OCI-LY1 (cell line): ENCODE measurements at regions not wholly inside any gene's neighbourhood (a gene's known extent, or its start where the extent isn't known, plus 50 kb on each side); places are given as distances from the start of the nearest gene placed in this dataset.
"Not testable (repeated sequence)": the region's sequence is repeated elsewhere in the genome, so short reads cannot be mapped to it uniquely, and the experiment has no call there.

Experiments used
- CTCF ChIP-seq: fragments of 200-600 bp; sonication (generic), shearing (Covaris generic); IDR thresholded peaks from 2 replicates; pipeline ENCODE4 v1.5.1; 2017; ENCODE audit warnings: mild to moderate bottlenecking, antibody characterized with exemption, low read length, moderate library complexity, mixed read lengths
- EZH2 ChIP-seq: fragments of 200-600 bp; sonication (generic), shearing (Covaris generic); IDR thresholded peaks from 2 replicates; pipeline ENCODE4 v1.8.0; 2017; ENCODE audit warnings: borderline replicate concordance, mixed run types, mild to moderate bottlenecking, antibody characterized with exemption, low read length, moderate library complexity, mixed read lengths

- TF ChIP-seq CTCF, EZH2: not testable (repeated sequence)
Observed at GRCh38 chr11:49560593-49560992, 352.2 kb upstream of the FOLH1 start.
